IPS-11a (cell line): ENCODE measurements at regions not wholly inside any gene's neighbourhood (a gene's known extent, or its start where the extent isn't known, plus 50 kb on each side); places are given as distances from the start of the nearest gene placed in this dataset.

ENCODE experiments used
- H3K4me3 ChIP-seq: one replicate; pipeline ENCODE4 v1.5.1; 2013; ENCODE audit warnings: low read depth, low read length, control low read depth

GRCh38 chr7:42761486-42761885, 150.4 kb downstream of the C7orf25 start:
- no peak overlapping the region for H3K4me3 ChIP-seq

- H3K4me3 ChIP-seq = no peak overlapping the region
Measured at GRCh38 chr7:42758124-42758523, 153.7 kb downstream of the C7orf25 start.

GRCh38 chr7:42756841-42757240, 155.0 kb downstream of the C7orf25 start:
- H3K4me3 ChIP-seq = no peak overlapping the region

GRCh38 chr7:42753811-42754363, 158.0 kb downstream of the C7orf25 start:
- H3K4me3 ChIP-seq = no peak overlapping the region

GRCh38 chr7:42753367-42753766, 158.5 kb downstream of the C7orf25 start:
- no peak overlapping the region for H3K4me3 ChIP-seq

- no peak overlapping the region for H3K4me3 ChIP-seq
Measured at GRCh38 chr7:42750172-42750571, 161.7 kb downstream of the C7orf25 start.

GRCh38 chr7:42747044-42747443, 164.8 kb downstream of the C7orf25 start:
- H3K4me3 ChIP-seq = no peak overlapping the region

- no peak overlapping the region for H3K4me3 ChIP-seq
Measured at GRCh38 chr7:42746214-42746613, 165.7 kb downstream of the C7orf25 start.

- H3K4me3 ChIP-seq = no peak overlapping the region
Measured at GRCh38 chr7:42745357-42746059, 166.4 kb downstream of the C7orf25 start.

GRCh38 chr7:42744746-42745145, 167.1 kb downstream of the C7orf25 start:
- no peak overlapping the region for H3K4me3 ChIP-seq

- H3K4me3 ChIP-seq = no peak overlapping the region
Measured at GRCh38 chr7:42743077-42743858, 168.6 kb downstream of the C7orf25 start.

- H3K4me3 ChIP-seq = no peak overlapping the region
Measured at GRCh38 chr7:42742318-42742717, 169.6 kb downstream of the C7orf25 start.

- H3K4me3 ChIP-seq = no peak overlapping the region
Measured at GRCh38 chr7:42740408-42740807, 171.5 kb downstream of the C7orf25 start.

GRCh38 chr7:42739638-42740037, 172.2 kb downstream of the C7orf25 start:
- no peak overlapping the region for H3K4me3 ChIP-seq

- H3K4me3 ChIP-seq = no peak overlapping the region
Measured at GRCh38 chr7:42736931-42737330, 174.9 kb downstream of the C7orf25 start.

GRCh38 chr7:42735081-42735480, 176.8 kb downstream of the C7orf25 start:
- H3K4me3 ChIP-seq = no peak overlapping the region

- H3K4me3 ChIP-seq = no peak overlapping the region
Measured at GRCh38 chr7:42734568-42734967, 177.3 kb downstream of the C7orf25 start.

- no peak overlapping the region for H3K4me3 ChIP-seq
Measured at GRCh38 chr7:42733040-42733439, 178.8 kb downstream of the C7orf25 start.

GRCh38 chr7:42730586-42730985, 181.3 kb downstream of the C7orf25 start:
- H3K4me3 ChIP-seq = no peak overlapping the region

- no peak overlapping the region for H3K4me3 ChIP-seq
Measured at GRCh38 chr7:42729053-42729765, 182.7 kb downstream of the C7orf25 start.

GRCh38 chr7:42727451-42727850, 184.4 kb downstream of the C7orf25 start:
- no peak overlapping the region for H3K4me3 ChIP-seq
